ENCODE measurements at regions not wholly inside any gene's neighbourhood (a gene's known extent, or its start where the extent isn't known, plus 50 kb on each side); places are given as distances from the start of the nearest gene placed in this dataset.
"Not testable (repeated sequence)": the region's sequence is repeated elsewhere in the genome, so short reads cannot be mapped to it uniquely, and the experiment has no call there.

- DNase-seq (ENCODE audit: low spot score): no peak
Observed at GRCh38 chr13:99736541-99736940, 235.0 kb downstream of the ZIC5 start.

GRCh38 chr13:99734013-99734693, 232.9 kb downstream of the TM9SF2 start:
- DNase-seq (ENCODE audit: low spot score): no peak

GRCh38 chr13:99733346-99733745, 232.1 kb downstream of the TM9SF2 start:
- no peak for DNase-seq (ENCODE audit: low spot score)

DNA sequence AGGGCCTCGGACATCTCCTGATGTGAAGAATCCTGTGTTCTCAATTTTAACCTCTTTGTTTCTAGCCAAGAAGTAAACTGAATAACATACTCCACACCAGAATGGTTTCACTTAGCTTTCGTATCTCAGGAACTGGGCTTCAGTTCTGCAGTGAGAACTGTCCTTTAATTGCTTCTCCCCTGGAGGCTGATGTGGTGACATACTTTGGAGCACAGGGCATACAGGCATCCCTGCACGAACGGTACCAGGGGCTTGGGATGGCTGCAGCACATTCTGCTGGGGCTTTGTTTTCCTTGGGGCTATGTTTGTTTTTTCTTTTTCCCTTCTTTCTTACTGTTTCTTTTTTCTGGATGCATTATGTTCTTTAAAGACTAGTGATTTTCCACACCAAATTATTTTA, 230.5 kb downstream of the TM9SF2 start:
- DNase-seq (ENCODE audit: low spot score): no peak

GRCh38 chr13:99730403-99730802, 229.1 kb downstream of the TM9SF2 start:
- no peak for DNase-seq (ENCODE audit: low spot score)

DNA sequence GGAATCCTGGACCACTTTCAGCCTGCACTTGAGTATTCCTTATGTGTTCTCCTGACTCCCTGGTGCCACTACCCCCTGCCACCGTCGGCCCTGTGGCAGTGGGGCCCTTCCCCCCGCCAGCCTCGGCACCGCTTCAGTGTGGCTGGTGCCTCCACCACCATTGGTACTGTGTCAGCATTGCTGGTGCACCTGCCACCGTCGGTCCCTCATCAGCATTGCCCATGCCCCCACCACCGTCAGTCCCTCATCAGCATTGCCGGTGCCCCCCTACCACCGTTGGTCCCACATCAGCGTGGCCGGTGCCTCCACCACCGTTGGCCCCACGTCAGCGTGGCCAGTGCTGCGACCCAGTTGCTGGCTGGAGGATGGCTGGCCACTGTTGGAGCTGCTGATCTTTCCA, 228.5 kb downstream of the TM9SF2 start:
- DNase-seq (ENCODE audit: low spot score): no peak

GRCh38 chr13:99727651-99728050, 226.4 kb downstream of the TM9SF2 start:
- DNase-seq (ENCODE audit: low spot score): not testable (repeated sequence)

GRCh38 chr13:99726282-99726894, 225.1 kb downstream of the TM9SF2 start:
- DNase-seq (ENCODE audit: low spot score): no peak

DNA sequence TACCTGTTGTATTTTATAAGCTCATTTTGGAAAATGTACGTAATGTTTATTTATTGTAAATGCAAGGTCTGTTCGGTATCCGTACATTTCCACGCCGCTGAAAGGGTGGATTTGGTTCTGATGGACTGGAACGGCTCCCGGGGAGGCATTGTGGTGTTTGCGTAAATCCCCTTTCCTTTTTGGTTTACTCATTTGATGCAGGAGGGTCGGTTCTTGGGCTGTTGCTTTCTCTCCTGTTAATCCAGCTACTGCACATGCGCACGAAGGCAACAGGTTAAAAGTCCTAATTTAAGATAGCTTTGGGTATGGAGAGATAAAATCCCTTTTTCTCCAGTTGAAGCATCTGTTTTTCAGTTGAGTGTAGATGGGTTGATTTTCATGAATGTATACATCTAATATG, 224.4 kb downstream of the TM9SF2 start:
- DNase-seq (ENCODE audit: low spot score): no peak

DNA sequence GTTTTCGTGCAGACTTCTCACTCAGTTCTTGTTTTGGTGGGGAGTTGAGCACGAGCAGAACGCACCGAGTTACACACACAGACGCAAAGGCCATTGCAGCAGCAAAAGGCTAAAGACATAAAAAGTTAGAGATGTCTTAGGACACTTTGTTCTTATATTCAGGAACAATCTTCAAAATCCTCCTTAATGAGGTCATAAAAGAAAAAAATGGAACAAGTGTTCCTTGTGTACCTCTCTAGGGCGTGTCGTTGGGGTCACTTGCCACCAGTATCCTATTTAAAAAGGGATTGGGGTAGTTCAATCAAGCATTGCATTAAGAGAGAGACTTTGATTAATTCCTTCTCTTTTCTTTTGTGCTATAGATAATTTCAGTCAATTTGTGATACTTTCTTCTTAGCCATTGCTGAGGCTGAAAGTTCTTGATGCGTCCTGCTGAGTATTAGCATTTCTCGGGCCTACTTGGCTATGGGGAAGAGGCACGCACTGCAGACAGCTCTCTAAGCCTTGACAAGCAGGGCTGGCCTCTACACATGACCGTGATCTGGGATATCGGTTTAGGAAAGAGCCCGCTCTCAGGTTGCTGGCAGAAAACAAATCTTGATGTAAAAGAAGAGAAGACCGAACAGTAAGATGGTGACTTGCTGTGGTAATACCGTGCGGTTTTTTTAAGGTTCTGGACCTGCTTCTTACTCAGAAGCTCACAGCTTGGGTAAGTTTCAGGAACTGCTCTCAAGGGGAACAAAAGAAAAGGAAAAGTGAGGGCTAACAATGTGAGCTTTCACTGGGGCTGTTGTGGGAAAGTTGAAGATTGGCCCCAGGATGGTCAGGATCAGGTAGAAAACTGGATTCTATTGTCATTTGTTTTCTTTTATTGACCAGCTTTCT, 223.6 kb downstream of the TM9SF2 start:
- DNase-seq (ENCODE audit: low spot score): no peak

DNA sequence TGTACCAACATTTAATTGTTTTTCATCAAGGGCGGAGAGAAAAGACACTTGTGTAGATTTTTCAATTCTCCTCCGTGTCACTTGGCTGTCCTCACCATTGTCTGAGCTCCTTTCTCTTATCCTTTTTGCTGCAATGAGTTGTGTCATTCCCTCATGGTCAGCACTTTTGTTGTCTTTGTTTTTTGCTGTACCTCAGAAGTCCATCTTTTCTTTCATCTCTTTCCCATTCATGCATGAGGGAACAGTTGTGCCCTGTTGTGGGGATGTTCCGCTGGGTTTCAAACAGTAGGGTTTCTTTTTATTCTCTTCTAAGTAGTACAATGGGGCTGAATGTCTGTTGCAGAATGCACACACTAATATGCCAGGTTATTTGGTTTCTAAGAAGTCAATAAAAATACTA, 222.6 kb downstream of the TM9SF2 start:
- DNase-seq (ENCODE audit: low spot score): no peak

- DNase-seq (ENCODE audit: low spot score): no peak
Observed at GRCh38 chr13:99722931-99723330, 221.7 kb downstream of the TM9SF2 start.

GRCh38 chr13:99722338-99722818, 221.1 kb downstream of the TM9SF2 start:
- no peak for DNase-seq (ENCODE audit: low spot score)

GRCh38 chr13:99721606-99722337, 220.5 kb downstream of the TM9SF2 start:
- no peak for DNase-seq (ENCODE audit: low spot score)

DNA sequence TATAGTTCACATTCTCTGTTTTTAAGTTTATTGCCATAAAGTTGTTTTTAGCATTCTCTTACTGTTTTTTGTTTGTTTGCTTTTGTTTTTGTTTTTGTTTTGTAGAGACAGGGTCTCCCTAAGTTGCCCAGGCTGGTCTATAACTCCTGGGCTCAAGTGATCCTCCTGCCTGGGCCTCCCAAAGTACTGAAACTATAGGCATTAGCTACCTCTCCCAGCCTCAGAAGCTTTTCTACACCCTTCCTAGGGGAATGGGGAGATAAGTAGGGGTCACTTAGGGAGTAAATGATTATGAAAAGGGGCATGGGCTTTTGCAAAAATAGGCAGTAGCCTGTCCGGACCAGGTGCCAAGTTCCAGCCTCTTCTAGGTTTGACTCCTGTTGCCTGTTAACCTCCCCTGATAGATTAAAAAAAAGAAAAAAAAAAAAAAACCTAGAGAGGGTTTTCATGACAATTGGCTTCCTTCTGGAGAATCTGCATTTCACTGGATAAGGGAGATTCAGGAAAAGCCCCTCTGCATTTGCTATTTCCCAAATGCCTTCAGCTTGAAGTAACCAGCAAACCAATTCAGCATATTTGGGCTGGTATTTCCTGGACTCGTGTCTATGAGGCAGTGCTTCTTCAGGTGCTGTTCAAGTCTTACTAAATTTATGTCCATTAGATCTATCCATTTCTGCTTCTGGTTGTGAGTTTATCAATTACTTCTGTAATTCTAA, 216.8 kb downstream of the TM9SF2 start:
- no peak for DNase-seq (ENCODE audit: low spot score)

- DNase-seq (ENCODE audit: low spot score): no peak
Observed at GRCh38 chr13:99709134-99709533, 207.9 kb downstream of the TM9SF2 start.

- DNase-seq (ENCODE audit: low spot score): no peak
Observed at GRCh38 chr13:99704390-99704789, 203.1 kb downstream of the TM9SF2 start.

- no peak for DNase-seq (ENCODE audit: low spot score)
Observed at GRCh38 chr13:99703908-99704307, 202.6 kb downstream of the TM9SF2 start.

GRCh38 chr13:99702687-99703319, 201.5 kb downstream of the TM9SF2 start:
- no peak for DNase-seq (ENCODE audit: low spot score)

- DNase-seq (ENCODE audit: low spot score): no peak
Observed at GRCh38 chr13:99700468-99700867, 199.2 kb downstream of the TM9SF2 start.

- DNase-seq (ENCODE audit: low spot score): no peak
Observed at GRCh38 chr13:99698816-99699099, 197.5 kb downstream of the TM9SF2 start.

Measured in left forelimb (tissue), 1 donor.